DMS153 treated with DMSO at 0.1 percent for 48 hours (cell line): ENCODE measurements at regions not wholly inside any gene's neighbourhood (a gene's known extent, or its start where the extent isn't known, plus 50 kb on each side); places are given as distances from the start of the nearest gene placed in this dataset.
A peak's percentile ranks its signal among the peaks of the same experiment; 100 is the strongest.

Experiments
- DNase-seq: peaks from one replicate; lab custom pipeline; 2025; ENCODE audit not compliant: unreplicated experiment; lab: John Stamatoyannopoulos, UW

DNA sequence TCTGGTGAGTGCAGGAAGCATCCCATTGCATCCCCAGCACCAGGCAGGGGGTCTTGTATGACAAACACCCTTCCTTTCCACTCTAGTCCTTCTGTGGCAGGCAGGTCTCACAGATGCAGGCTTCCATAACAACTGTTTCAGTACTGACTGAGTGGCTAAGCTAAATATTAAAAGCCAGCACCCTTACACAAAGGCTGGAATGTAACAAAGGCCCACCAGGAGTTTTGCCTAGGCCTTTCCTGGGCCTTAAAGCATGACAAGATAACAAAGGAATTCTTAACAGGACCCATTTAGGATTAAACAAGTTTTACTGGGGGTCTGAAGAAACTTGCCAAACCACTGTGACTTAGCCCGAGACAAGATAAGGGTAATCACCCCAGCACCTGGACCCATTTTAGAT lies 228.9 kb upstream of the RPL38 start:
- no peak for DNase-seq

DNA sequence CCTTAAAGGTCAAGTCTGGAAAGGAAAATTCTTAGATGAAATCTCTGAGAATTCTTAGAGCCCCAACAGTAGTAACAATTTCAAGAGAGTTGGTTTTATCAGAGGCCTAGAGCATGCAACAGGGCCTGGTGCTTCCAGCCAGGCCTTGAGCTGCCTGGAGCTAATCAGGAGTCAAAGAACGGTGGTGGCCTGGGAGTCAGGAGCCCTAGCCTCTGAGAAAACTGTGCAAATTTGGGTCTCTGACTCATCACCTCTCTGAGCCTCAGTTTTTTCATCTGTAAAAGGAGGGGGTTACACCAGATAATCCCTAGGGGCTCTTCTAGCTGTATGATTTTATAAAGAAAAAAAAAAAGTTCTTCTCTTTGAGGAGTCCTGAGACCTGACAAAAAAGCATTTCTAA lies 227.3 kb upstream of the RPL38 start:
- no peak for DNase-seq

DNA sequence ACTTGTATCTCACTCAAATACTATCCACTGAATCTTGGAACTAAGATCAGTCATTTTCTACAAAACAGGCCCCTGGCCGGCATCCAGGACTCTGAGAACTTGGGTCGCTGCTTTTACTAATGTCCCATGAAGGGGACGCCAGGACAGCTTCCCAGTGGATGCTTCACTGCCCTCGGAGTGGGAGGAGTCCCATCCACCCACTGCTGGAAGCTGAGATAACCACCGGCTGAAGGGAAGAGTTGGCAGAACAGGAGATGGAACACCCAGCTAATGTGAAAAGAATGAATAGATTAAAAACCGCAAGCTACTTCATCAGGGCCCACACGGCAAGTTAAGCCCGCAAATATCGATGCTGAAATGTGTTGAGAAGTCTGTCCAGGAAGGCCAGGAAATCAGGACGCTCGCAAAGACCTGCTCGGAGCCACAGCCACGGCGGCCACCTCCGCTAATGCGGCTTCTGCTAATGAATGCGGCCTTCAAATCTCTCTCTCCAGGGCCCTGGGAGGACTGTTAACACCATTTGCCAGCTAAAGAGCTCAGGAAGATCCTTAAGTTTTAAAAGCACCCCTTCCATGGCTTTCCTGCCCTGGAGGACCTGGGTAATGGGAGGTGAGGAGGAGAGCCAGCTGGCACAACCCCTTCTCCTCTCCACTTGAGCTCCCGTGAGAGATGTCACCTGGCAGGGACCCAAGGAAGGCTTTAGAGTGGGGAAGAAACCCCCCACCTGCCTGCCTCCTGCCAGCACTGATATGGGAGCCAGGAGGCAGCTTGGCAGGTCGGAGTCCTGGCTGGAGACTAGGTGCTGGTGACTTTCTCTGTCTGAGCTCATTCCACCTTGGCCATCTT lies 226.6 kb upstream of the RPL38 start:
- peak; percentile 5 for DNase-seq

DNA sequence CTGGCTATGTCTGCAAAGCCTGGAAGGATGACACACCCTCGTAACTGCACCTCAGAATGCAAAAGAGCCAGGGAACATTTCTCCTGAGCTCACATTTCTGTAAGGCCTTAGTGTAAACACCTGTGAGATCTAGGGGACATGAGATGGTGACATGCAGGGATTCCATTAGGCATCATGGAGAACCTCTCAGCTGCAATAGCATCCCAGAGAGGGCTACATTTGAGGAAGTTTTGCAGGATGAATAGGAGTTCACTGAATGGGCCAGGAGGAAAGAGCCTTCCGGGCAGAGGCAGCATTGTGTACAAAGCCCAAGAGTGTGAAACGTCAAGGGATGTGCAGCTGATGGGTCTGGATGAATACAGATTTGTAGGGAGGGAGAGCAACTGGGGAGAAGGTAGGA lies 223.0 kb upstream of the RPL38 start:
- DNase-seq: no peak

GRCh38 chr17:73982871-73983270 lies 220.6 kb upstream of the RPL38 start:
- DNase-seq: no peak

DNA sequence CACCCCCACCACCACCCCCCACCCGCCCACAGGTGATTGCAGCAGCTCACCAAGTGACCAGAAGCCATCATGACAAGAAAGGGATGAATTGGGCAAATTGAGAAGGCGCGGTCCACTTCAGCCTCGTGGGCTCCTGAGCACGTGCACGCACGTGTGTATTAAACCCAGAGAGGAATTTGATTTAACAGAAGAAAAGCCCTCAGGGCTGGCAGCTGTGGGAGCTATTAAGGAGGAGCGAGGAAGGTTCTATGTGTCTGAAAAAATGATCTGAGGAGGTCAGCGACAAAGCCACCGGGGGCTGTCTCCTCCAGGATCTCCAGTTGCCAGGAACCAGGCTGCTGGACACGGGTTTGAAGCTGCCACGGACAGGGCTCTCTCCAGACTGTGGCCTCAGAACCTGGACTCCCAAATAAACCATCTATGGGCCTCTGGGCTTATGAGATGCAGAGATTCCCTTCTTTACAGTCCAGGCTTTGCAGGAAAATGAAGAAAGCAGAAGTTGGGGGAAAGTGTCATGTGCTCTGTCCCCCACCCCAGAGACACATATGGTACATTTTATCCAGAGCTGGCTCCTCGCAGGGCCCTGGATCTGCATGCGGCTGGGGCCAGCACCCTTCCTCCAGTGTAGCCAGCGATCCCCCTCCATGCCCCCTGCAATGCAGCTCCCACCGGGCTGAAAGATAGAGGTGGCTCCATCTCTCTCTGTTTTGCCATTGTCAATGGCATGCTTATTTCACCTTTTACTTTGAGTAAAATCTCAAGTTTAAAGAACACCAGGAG lies 219.7 kb upstream of the RPL38 start:
- DNase-seq: no peak

GRCh38 chr17:73984941-73985340 lies 218.5 kb upstream of the RPL38 start:
- no peak for DNase-seq

DNA sequence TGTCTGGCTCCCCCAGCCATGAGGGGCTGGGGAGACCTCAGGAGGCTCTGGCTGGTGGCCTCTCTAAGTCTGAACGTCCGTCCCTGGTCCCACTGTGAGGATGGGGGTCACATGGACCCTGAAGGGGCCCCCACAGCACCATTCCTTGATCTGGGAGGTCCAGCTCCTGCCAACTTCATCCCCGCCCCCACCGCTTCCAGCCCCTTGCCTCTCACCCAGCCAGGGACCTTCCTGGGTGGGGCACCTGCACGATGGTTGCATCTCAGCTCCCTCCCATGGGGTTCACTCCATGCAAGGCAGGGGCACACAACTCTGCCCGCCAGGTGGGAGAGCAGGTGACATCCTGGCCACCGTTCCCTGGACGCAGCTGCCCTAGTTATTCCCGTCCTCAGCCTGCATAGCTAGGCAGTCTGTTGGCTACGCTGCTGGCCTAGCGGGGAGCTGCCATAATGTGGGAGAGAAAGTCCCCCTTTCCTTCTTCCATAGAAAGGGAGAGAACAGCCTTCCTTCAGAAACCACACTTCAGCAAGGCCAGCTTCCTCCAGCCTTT lies 217.9 kb upstream of the RPL38 start:
- DNase-seq: no peak

GRCh38 chr17:73986641-73987177 lies 216.8 kb upstream of the RPL38 start:
- DNase-seq: no peak

DNA sequence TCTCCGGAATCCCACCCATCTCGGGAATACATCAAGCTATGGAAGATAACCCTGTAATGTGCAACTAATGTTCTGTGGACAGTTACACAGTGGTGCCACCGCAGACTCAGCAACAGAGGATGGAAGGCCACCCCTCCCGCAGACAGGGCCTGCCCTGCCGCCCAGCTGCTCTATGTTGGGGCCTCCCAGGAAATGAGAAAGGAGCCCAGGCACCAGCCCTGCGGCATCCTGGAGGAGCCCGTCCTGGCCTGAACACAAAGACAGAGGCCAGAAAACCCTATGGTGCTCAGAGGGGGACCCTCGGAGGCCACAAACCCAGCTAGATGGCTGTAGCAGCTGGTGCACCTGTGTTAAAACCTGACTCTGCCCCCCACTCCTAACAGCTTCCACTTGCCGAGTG lies 216.1 kb upstream of the RPL38 start:
- no peak for DNase-seq

DNA sequence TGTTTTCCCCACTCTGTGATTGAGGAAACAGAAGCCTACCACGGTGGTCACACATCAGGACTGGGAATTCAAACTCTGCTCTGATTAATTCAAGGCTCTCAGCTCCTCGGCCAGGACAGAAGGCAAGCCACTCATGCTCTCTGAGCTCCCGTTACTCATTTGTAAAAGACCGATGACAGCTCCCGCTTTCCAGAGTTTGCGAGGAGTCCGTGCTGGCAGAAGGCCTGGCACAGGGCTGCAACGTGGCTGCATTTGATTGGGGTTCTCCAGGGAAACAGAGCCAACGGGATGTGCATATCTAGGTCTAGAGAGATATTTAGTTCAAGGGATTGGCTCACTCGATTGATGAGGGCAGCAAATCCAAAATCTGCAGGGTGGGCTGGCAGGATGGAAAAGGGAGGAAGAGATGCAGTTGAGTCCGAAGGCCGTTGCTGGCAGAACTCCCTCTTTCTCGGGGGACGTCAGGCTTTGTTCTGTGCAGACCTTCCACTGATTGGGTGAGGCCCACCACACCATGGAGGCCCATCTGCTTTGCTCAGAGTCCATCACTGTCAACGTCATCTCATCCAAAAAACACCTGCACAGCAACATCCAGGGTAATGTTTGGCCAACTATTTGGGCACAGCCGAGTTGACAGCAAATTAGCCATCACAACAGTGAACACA lies 215.5 kb upstream of the RPL38 start:
- no peak for DNase-seq

GRCh38 chr17:73989671-73990070 lies 213.8 kb upstream of the RPL38 start:
- DNase-seq: no peak

DNA sequence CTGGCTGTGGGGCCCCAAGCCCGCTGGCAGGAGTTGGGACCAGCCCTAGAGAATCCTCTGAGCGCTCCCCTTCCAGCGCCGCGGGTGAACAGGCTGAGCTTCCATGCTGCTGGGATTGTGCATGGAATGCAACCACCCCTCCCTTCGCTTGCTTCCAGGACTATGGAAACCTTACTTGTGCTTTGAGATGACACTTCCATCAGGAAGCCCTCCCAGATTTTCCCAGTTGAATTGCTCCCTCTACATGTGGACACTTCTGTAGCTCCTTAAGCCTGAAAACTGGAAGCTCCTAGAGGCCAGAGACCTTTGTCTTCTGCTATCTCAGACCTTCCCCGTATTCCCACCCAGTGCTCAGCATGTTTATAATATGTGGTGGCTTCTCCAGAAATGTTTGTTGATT lies 213.2 kb upstream of the RPL38 start:
- no peak for DNase-seq

GRCh38 chr17:73991260-73991659 lies 212.2 kb upstream of the RPL38 start:
- DNase-seq: no peak

- no peak for DNase-seq
Measured at GRCh38 chr17:73994946-73995345, 208.5 kb upstream of the RPL38 start.

GRCh38 chr17:73997059-73997458 lies 206.4 kb upstream of the RPL38 start:
- no peak for DNase-seq

DNA sequence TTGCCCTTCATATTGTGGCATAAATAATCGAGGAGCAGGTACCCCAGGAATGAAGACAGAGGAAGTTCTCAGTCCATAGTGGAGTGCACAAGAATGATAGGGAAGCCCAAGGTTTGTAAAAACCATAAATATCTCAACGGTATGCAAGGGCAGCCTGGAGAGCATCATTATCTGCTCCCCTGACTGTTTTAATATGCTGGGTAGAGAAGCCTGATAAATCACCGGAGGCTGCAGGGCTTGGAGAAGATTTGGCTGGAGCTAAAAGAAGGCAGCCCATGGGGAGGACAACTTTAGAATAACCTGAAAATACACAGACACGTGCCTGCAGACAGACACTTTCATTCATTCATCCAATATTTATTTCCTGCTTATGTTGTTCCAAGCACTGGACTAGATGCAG lies 205.2 kb upstream of the RPL38 start:
- DNase-seq: no peak

GRCh38 chr17:73998653-73999645 lies 204.5 kb upstream of the RPL38 start:
- peak; percentile 55 for DNase-seq

GRCh38 chr17:74001145-74001544 lies 202.3 kb upstream of the RPL38 start:
- no peak for DNase-seq

DNA sequence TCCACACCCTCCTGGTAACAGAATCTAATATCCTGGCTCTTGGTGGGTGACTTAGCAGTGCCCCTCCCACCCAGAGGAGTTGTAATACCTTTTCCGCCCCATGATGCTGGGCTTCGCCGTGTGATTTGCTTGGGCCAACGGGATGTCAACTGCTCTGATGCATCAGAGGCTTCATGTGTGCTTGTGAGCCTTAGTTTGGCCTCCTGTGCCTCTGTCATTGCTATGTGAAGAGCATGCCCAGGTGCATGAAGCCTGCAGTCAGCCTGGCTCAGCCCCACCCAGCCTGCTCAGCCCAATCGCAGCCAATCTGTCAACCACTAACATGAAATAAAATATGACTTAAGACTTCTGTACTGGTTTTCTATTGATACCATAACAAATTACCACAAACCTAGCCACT lies 201.2 kb upstream of the RPL38 start:
- no peak for DNase-seq
